Uterus (tissue), 3 donors: ENCODE measurements at regions not wholly inside any gene's neighbourhood (a gene's known extent, or its start where the extent isn't known, plus 50 kb on each side); places are given as distances from the start of the nearest gene placed in this dataset.
A peak's percentile ranks its signal among the peaks of the same experiment; 100 is the strongest.

Experiments
- DNase-seq, 2 donors: peaks; one replicate each; pipeline ENCODE4 v3.0.0-alpha.2; 2019 to 2020
- H3K27ac ChIP-seq, 2 donors: fragments of 200-600 bp; sonication (generic); 1 replicate in 1 of 2; 2 replicates in 1 of 2; pipeline ENCODE4 v1.5.1; 2016 to 2018
- H3K27me3 ChIP-seq, 2 donors: fragments of 200-600 bp; sonication (generic); one replicate each; pipeline ENCODE4 v1.5.1; 2018 to 2019; ENCODE audit warnings: control low read depth in 1 of 2
- H3K36me3 ChIP-seq, 2 donors: fragments of 200-600 bp; sonication (generic); one replicate each; pipeline ENCODE4 v1.5.1; 2019; ENCODE audit warnings: control low read depth in 1 of 2
- H3K4me1 ChIP-seq, 2 donors: fragments of 200-600 bp; sonication (generic); one replicate each; pipeline ENCODE4 v1.5.1; 2018 to 2019; ENCODE audit warnings: control low read depth in 1 of 2
- H3K4me3 ChIP-seq, 2 donors: fragments of 200-600 bp; sonication (generic); 1 replicate in 1 of 2; 2 replicates in 1 of 2; pipeline ENCODE4 v1.5.1; 2018 to 2019; ENCODE audit warnings: mild to moderate bottlenecking in 1 of 2
- H3K9me3 ChIP-seq, 2 donors: fragments of 200-600 bp; sonication (generic); one replicate each; pipeline ENCODE4 v1.5.1; 2019; ENCODE audit warnings: control low read depth in 1 of 2
- CTCF ChIP-seq, 4 experiments: fragments of 200-600 bp in 2 of 4; fragments of 450-650 bp in 2 of 4; sonication (generic) in 2 of 4; IDR thresholded peaks; one replicate each; pipeline ENCODE4 v1.5.1; 2016 to 2019; ENCODE audit warnings: antibody characterized with exemption in 4 of 4, mild to moderate bottlenecking in 2 of 4, moderate library complexity in 1 of 4
- POLR2A ChIP-seq, 2 donors: fragments of 450-650 bp; IDR thresholded peaks; one replicate each; pipeline ENCODE4 v1.6.1; 2016; ENCODE audit warnings: antibody characterized with exemption in 2 of 2, mild to moderate bottlenecking in 1 of 2, moderate library complexity in 1 of 2
- intact Hi-C: fragments of 100-400 bp; cut with DNase I; formaldehyde crosslinking; loops from one replicate; pipeline ENCODE4 v1.15.1; 2023; ENCODE audit warnings: low total_unique reads
- donor health status: DM: yes; HTN: yes; CAD: no.

GRCh38 chr2:64288321-64289193 is 144.3 kb upstream of the PELI1 start:
- intact Hi-C loops, result no loop called here
- Histone ChIP-seq H3K4me1 (peaks cover 7 to 17% of the 10 kb centered on the region in 2 donors), H3K27ac (peak overlapping the region; percentile 41 to 62), H3K4me3 (no peak overlapping the region), H3K27me3 (no peaks in the 10 kb centered on the region), H3K9me3 (no peaks in the 10 kb centered on the region), H3K36me3 (no peaks in the 10 kb centered on the region)
- peak; percentile 46 to 51 for DNase-seq
- no peak for TF ChIP-seq CTCF (IDR thresholded peaks at IDR 0.05)
- TF ChIP-seq POLR2A (IDR thresholded peaks at IDR 0.05), result no peak

- Histone ChIP-seq H3K4me1 (peaks cover 7 to 17% of the 10 kb centered on the region in 2 donors), H3K36me3 (no peaks in the 10 kb centered on the region), H3K27me3 (no peaks in the 10 kb centered on the region), H3K27ac (peak overlapping the region; percentile 41 to 62), H3K4me3 (no peak overlapping the region), H3K9me3 (no peaks in the 10 kb centered on the region)
- TF ChIP-seq POLR2A (IDR thresholded peaks at IDR 0.05) (no peak), CTCF (IDR thresholded peaks at IDR 0.05) (no peak)
- intact Hi-C loops, result no loop called here
- DNase-seq, result no peak
Observed at GRCh38 chr2:64289251-64289650, 145.0 kb upstream of the PELI1 start.

GRCh38 chr2:64289737-64290136 is 145.5 kb upstream of the PELI1 start:
- H3K9me3 ChIP-seq, result no peaks in the 10 kb centered on the region
- H3K4me3 ChIP-seq, result no peak overlapping the region
- TF ChIP-seq CTCF (IDR thresholded peaks at IDR 0.05) (no peak), POLR2A (IDR thresholded peaks at IDR 0.05) (no peak)
- no peak overlapping the region for H3K27ac ChIP-seq
- intact Hi-C loops, result no loop called here
- no peaks in the 10 kb centered on the region for H3K27me3 ChIP-seq
- no peaks in the 10 kb centered on the region for H3K36me3 ChIP-seq
- no peak for DNase-seq
- peaks cover 7 to 17% of the 10 kb centered on the region in 2 donors for H3K4me1 ChIP-seq

GRCh38 chr2:64291181-64291580 is 147.0 kb upstream of the PELI1 start:
- no peak for DNase-seq
- peaks cover 7 to 11% of the 10 kb centered on the region in 2 donors for H3K4me1 ChIP-seq
- TF ChIP-seq CTCF (IDR thresholded peaks at IDR 0.05) (no peak), POLR2A (IDR thresholded peaks at IDR 0.05) (no peak)
- no peaks in the 10 kb centered on the region for H3K9me3 ChIP-seq
- H3K4me3 ChIP-seq, result no peak overlapping the region
- intact Hi-C loops, result no loop called here
- H3K27me3 ChIP-seq, result no peaks in the 10 kb centered on the region
- no peaks in the 10 kb centered on the region for H3K36me3 ChIP-seq
- no peak overlapping the region for H3K27ac ChIP-seq

- Histone ChIP-seq H3K9me3 (no peaks in the 10 kb centered on the region), H3K4me3 (no peak overlapping the region), H3K4me1 (peaks cover 0 to 5% of the 10 kb centered on the region in 2 donors), H3K27ac (no peak overlapping the region), H3K36me3 (no peaks in the 10 kb centered on the region), H3K27me3 (no peaks in the 10 kb centered on the region)
- TF ChIP-seq POLR2A (IDR thresholded peaks at IDR 0.05), result no peak
- intact Hi-C loops, result no loop called here
- DNase-seq, result no peak
Observed at GRCh38 chr2:64295326-64296139, 151.3 kb upstream of the PELI1 start.
